SK-N-SH treated with all-trans-retinoic acid at 6 μM for 48 hours (cell line): ENCODE measurements at regions not wholly inside any gene's neighbourhood (a gene's known extent, or its start where the extent isn't known, plus 50 kb on each side); places are given as distances from the start of the nearest gene placed in this dataset.
"Not testable (repeated sequence)": the region's sequence is repeated elsewhere in the genome, so short reads cannot be mapped to it uniquely, and the experiment has no call there.

Experiments
- ARNTL ChIP-seq: fragments of 450-650 bp; formaldehyde crosslinking; IDR thresholded peaks from 2 replicates; pipeline ENCODE4 v1.5.0; 2020; ENCODE audit warnings: low read depth, mild to moderate bottlenecking, moderate library complexity, borderline replicate concordance
- CSDC2 ChIP-seq: fragments of 250-450 bp; sonication (Bioruptor Pico); IDR thresholded peaks from 2 replicates; pipeline ENCODE4 v1.5.0; 2020; ENCODE audit warnings: mild to moderate bottlenecking, moderate library complexity
- OSR1 ChIP-seq: fragments of 250-450 bp; sonication (Bioruptor Pico); IDR thresholded peaks from 2 replicates; pipeline ENCODE4 v1.8.0; 2022; ENCODE audit warnings: moderate library complexity, mild to moderate bottlenecking, inconsistent platforms
- PPARA ChIP-seq: fragments of 250-450 bp; sonication (Bioruptor Pico); IDR thresholded peaks from 2 replicates; pipeline ENCODE4 v1.5.0; 2020; ENCODE audit warnings: mild to moderate bottlenecking, borderline replicate concordance
- RARB ChIP-seq: fragments of 250-450 bp; sonication (Bioruptor Pico); IDR thresholded peaks from 2 replicates; pipeline ENCODE4 v1.8.0; 2021; ENCODE audit warnings: mild to moderate bottlenecking, moderate library complexity
- TOX ChIP-seq: fragments of 250-450 bp; sonication (Bioruptor Pico); IDR thresholded peaks from 2 replicates; pipeline ENCODE4 v1.8.0; 2021; ENCODE audit warnings: mild to moderate bottlenecking, moderate library complexity, borderline replicate concordance
- TF ChIP-seq, protein P1 (sequence below): fragments of 250-450 bp; sonication (Bioruptor Pico); IDR thresholded peaks from 2 replicates; pipeline ENCODE4 v1.5.0; 2020; ENCODE audit warnings: mild to moderate bottlenecking, moderate library complexity
- TF ChIP-seq, protein P2 (sequence below): fragments of 250-450 bp; sonication (Bioruptor Pico); IDR thresholded peaks from 2 replicates; pipeline ENCODE4 v1.5.1; 2020; ENCODE audit warnings: low read depth, mild to moderate bottlenecking, moderate library complexity

DNA sequence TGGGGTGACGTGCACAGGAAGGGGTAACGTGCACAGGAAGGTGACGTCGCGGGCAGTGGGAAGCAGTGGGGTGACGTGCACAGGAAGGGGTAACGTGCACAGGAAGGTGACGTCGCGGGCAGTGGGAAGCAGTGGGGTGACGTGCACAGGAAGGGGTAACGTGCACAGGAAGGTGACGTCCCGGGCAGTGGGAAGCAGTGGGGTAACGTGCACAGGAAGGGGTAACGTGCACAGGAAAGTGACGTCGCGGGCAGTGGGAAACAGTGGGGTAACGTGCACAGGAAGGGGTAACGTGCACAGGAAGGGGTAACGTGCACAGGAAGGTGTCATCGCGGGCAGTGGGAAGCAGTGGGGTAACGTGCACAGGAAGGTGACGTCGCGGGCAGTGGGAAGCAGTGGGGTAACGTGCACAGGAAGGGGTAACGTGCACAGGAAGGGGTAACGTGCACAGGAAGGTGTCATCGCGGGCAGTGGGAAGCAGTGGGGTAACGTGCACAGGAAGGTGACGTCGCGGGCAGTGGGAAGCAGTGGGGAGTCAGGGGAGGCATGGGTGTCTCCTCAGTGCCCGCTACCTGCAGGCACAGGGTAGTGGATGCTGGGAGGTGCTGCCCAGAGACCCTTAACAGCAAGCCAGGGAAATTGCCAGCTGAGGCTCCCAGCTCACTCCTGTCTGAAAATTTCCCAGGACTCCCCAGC, 68.0 kb upstream of the CTBP2 start:
- TF ChIP-seq PPARA, CSDC2, OSR1, ARNTL, TOX, RARB (CRISPR knock-in tag): not testable (repeated sequence)
- TF ChIP-seq, protein P1, sequence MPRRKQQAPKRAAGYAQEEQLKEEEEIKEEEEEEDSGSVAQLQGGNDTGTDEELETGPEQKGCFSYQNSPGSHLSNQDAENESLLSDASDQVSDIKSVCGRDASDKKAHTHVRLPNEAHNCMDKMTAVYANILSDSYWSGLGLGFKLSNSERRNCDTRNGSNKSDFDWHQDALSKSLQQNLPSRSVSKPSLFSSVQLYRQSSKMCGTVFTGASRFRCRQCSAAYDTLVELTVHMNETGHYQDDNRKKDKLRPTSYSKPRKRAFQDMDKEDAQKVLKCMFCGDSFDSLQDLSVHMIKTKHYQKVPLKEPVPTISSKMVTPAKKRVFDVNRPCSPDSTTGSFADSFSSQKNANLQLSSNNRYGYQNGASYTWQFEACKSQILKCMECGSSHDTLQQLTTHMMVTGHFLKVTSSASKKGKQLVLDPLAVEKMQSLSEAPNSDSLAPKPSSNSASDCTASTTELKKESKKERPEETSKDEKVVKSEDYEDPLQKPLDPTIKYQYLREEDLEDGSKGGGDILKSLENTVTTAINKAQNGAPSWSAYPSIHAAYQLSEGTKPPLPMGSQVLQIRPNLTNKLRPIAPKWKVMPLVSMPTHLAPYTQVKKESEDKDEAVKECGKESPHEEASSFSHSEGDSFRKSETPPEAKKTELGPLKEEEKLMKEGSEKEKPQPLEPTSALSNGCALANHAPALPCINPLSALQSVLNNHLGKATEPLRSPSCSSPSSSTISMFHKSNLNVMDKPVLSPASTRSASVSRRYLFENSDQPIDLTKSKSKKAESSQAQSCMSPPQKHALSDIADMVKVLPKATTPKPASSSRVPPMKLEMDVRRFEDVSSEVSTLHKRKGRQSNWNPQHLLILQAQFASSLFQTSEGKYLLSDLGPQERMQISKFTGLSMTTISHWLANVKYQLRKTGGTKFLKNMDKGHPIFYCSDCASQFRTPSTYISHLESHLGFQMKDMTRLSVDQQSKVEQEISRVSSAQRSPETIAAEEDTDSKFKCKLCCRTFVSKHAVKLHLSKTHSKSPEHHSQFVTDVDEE (CRISPR knock-in tag) = not testable (repeated sequence)
- TF ChIP-seq, protein P2, sequence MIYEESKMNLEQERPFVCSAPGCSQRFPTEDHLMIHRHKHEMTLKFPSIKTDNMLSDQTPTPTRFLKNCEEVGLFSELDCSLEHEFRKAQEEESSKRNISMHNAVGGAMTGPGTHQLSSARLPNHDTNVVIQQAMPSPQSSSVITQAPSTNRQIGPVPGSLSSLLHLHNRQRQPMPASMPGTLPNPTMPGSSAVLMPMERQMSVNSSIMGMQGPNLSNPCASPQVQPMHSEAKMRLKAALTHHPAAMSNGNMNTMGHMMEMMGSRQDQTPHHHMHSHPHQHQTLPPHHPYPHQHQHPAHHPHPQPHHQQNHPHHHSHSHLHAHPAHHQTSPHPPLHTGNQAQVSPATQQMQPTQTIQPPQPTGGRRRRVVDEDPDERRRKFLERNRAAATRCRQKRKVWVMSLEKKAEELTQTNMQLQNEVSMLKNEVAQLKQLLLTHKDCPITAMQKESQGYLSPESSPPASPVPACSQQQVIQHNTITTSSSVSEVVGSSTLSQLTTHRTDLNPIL (CRISPR knock-in tag) = not testable (repeated sequence)
